Astrocyte (in vitro differentiated cells and primary cell): ENCODE measurements at regions not wholly inside any gene's neighbourhood (a gene's known extent, or its start where the extent isn't known, plus 50 kb on each side); places are given as distances from the start of the nearest gene placed in this dataset.
"Not testable (repeated sequence)": the region's sequence is repeated elsewhere in the genome, so short reads cannot be mapped to it uniquely, and the experiment has no call there.

Experiments
- DNase-seq: peaks from one replicate; pipeline ENCODE4 v3.0.0-alpha.2; 2010; ENCODE audit warnings: low read depth
- FAIRE-seq: peaks from 2 replicates; lab custom pipeline; 2011; peaks lifted over from hg19 to GRCh38; lab: Jason Lieb, UNC
- H2AFZ ChIP-seq: 2 replicates; pipeline ENCODE4 v1.6.0; 2012; ENCODE audit warnings: low read depth, low read length, inconsistent platforms
- H3K27ac ChIP-seq: 2 replicates; pipeline ENCODE4 v1.5.1; 2011; ENCODE audit warnings: low read depth, low read length, inconsistent platforms
- H3K27me3 ChIP-seq: 2 replicates; pipeline ENCODE4 v1.6.0; 2011; ENCODE audit warnings: low read length, inconsistent platforms; ENCODE audit not compliant: insufficient read depth
- H3K36me3 ChIP-seq: 2 replicates; pipeline ENCODE4 v1.5.1; 2011; ENCODE audit warnings: low read length, inconsistent platforms; ENCODE audit not compliant: insufficient read depth
- H3K4me1 ChIP-seq: 2 replicates; pipeline ENCODE4 v1.5.1; 2011; ENCODE audit warnings: low read length, inconsistent platforms; ENCODE audit not compliant: insufficient read depth
- H3K4me2 ChIP-seq: 2 replicates; pipeline ENCODE4 v1.6.0; 2012; ENCODE audit warnings: low read length, inconsistent platforms
- H3K4me3 ChIP-seq: 2 replicates; pipeline ENCODE4 v1.5.1; 2011; ENCODE audit warnings: low read depth, mild to moderate bottlenecking, low read length, inconsistent platforms; ENCODE audit not compliant: insufficient read depth
- H3K79me2 ChIP-seq: 2 replicates; pipeline ENCODE4 v1.6.0; 2012; ENCODE audit warnings: mild to moderate bottlenecking, low read length, inconsistent platforms; ENCODE audit not compliant: insufficient read depth
- H3K9ac ChIP-seq: 2 replicates; pipeline ENCODE4 v1.6.0; 2012; ENCODE audit warnings: mild to moderate bottlenecking, low read length, inconsistent platforms
- H3K9me3 ChIP-seq: 2 replicates; pipeline ENCODE4 v1.5.1; 2012; ENCODE audit warnings: low read depth, mild to moderate bottlenecking, low read length, inconsistent platforms; ENCODE audit not compliant: insufficient read depth
- H4K20me1 ChIP-seq: 2 replicates; pipeline ENCODE4 v1.6.0; 2012; ENCODE audit warnings: low read length, inconsistent platforms; ENCODE audit not compliant: insufficient read depth
- H3K27ac Mint-ChIP-seq: one replicate; pipeline ENCODE4 v1.8.0; 2021; ENCODE audit warnings: mild to moderate bottlenecking, mixed read lengths; ENCODE audit not compliant: unreplicated experiment
- H3K27me3 Mint-ChIP-seq: one replicate; pipeline ENCODE4 v1.8.0; 2021; ENCODE audit warnings: low read depth, mixed read lengths; ENCODE audit not compliant: unreplicated experiment
- H3K36me3 Mint-ChIP-seq: one replicate; pipeline ENCODE4 v1.8.0; 2021; ENCODE audit warnings: low read depth, mixed read lengths; ENCODE audit not compliant: unreplicated experiment
- H3K4me1 Mint-ChIP-seq: one replicate; pipeline ENCODE4 v1.8.0; 2021; ENCODE audit warnings: low read depth, mixed read lengths; ENCODE audit not compliant: unreplicated experiment
- H3K4me3 Mint-ChIP-seq: one replicate; pipeline ENCODE4 v1.8.0; 2021; ENCODE audit warnings: mild to moderate bottlenecking, moderate library complexity, mixed read lengths; ENCODE audit not compliant: unreplicated experiment
- H3K9me3 Mint-ChIP-seq: one replicate; pipeline ENCODE4 v1.8.0; 2021; ENCODE audit warnings: mild to moderate bottlenecking, mixed read lengths; ENCODE audit not compliant: unreplicated experiment

DNA sequence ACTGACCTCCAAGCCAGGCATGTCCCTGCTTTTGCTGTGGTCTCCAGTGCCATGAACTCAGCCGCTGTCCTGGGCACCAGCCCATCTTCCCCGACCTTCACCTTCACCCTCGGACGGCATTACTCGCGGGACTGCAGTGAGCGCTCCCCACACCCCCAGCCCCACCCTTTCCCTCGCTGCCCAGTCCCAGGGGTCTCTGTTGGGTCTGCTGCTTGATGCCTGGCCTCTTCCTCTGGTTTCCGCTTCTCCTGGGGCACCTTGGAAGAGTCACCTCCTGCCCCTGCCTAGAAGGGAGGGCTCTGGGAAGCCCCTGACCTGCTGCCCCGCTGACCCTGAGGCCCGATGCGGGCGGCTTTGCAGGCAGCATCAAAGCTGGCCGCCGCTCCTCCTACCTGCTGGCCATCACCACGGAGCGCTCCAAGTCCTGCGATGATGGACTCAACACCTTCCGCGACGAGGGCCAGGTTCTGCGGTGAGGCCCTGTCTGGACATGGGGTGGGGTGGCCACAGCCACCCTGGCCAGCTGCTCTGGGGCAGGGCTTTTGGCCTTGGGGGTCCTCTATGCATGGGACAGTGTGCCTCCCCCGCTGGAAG, 102.3 kb downstream of the ZNF267 start:
- H3K27ac ChIP-seq, DNase-seq, FAIRE-seq, H3K27me3 ChIP-seq, H3K79me2 ChIP-seq, H4K20me1 ChIP-seq, H3K4me1 ChIP-seq, H3K4me3 ChIP-seq, H3K4me1 Mint-ChIP-seq, H3K27me3 Mint-ChIP-seq, H3K9me3 ChIP-seq, H3K9ac ChIP-seq, H3K36me3 Mint-ChIP-seq, H3K4me2 ChIP-seq, H3K9me3 Mint-ChIP-seq, H3K36me3 ChIP-seq, H2AFZ ChIP-seq, H3K27ac Mint-ChIP-seq, H3K4me3 Mint-ChIP-seq: not testable (repeated sequence)

DNA sequence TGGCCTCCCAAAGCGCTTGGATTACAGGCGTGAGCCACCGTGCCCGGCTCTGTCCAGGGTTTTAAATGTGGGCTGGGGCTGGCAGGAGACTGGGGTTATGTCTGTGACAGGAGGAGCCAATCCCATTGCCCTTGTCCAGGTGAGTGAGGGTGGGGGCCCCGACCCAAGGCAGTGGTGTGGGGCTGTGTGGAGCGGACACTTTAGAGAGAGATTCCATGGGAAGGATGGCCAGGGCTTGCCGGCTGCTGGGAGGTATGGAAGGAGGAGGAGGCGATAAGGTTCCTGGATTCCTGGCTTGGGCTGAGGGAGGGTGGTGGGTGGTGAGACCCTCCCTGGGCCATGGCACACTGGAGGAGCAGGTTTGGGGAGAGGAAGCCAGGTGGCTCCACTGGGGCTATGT, 104.9 kb downstream of the ZNF267 start:
- not testable (repeated sequence) for H3K36me3 ChIP-seq, H2AFZ ChIP-seq, DNase-seq, H3K4me3 Mint-ChIP-seq, H3K27me3 Mint-ChIP-seq, H3K4me1 Mint-ChIP-seq, H3K79me2 ChIP-seq, H3K4me2 ChIP-seq, H3K9me3 ChIP-seq, H3K4me3 ChIP-seq, H3K36me3 Mint-ChIP-seq, H3K27ac Mint-ChIP-seq, H3K9ac ChIP-seq, H4K20me1 ChIP-seq, H3K27me3 ChIP-seq, H3K27ac ChIP-seq, FAIRE-seq, H3K9me3 Mint-ChIP-seq, H3K4me1 ChIP-seq

DNA sequence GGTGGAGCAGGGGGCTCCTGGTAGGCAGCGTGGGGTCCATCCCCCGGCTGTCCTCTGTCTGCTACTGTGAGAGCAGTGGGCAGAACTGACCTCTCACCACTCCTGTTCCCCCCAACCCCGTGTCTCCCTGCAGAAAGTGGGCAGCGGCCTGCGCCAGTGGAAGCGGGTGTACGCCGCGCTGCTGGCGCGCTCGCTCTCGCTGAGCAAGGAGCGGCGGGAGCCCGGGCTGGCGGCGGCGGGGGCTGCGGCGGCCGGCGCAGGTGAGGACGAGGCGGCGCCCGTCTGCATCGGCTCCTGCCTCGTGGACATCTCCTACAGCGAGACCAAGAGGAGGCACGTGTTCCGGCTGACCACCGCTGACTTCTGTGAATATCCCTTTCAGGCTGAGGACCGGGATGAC, 108.1 kb downstream of the ZNF267 start:
- H3K27ac Mint-ChIP-seq, H3K9me3 ChIP-seq, H3K9ac ChIP-seq, H3K9me3 Mint-ChIP-seq, H3K4me1 ChIP-seq, H3K4me1 Mint-ChIP-seq, H3K36me3 Mint-ChIP-seq, FAIRE-seq, H3K4me3 Mint-ChIP-seq, DNase-seq, H3K36me3 ChIP-seq, H3K4me2 ChIP-seq, H3K27me3 Mint-ChIP-seq, H3K27ac ChIP-seq, H4K20me1 ChIP-seq, H2AFZ ChIP-seq, H3K27me3 ChIP-seq, H3K79me2 ChIP-seq, H3K4me3 ChIP-seq: not testable (repeated sequence)

DNA sequence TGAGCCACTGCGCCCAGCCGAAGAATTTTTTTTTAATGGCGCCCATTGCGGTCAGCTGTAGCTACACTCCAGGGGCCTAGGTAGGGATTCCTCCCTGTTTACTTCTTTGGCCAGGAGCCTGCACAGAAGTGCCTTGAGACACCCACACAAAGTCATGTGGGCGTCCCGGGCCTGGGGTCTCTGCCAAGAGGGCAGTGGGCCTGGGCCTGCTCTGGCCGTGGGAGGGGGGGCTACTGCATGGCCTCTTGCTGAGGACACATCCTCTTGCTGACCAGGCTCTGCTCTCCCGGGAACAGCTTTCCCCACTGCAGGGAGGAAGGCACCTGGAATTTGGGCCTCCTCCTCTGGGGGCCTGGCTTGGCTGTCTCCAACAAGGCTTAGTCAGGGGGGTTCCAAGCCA, 109.4 kb downstream of the ZNF267 start:
- H3K27ac Mint-ChIP-seq, H3K36me3 Mint-ChIP-seq, H3K36me3 ChIP-seq, H3K9me3 Mint-ChIP-seq, H3K27me3 ChIP-seq, H3K4me2 ChIP-seq, H3K4me3 ChIP-seq, H3K4me1 ChIP-seq, FAIRE-seq, H3K27ac ChIP-seq, DNase-seq, H2AFZ ChIP-seq, H3K9ac ChIP-seq, H3K27me3 Mint-ChIP-seq, H3K9me3 ChIP-seq, H3K4me3 Mint-ChIP-seq, H3K4me1 Mint-ChIP-seq, H4K20me1 ChIP-seq, H3K79me2 ChIP-seq: not testable (repeated sequence)

DNA sequence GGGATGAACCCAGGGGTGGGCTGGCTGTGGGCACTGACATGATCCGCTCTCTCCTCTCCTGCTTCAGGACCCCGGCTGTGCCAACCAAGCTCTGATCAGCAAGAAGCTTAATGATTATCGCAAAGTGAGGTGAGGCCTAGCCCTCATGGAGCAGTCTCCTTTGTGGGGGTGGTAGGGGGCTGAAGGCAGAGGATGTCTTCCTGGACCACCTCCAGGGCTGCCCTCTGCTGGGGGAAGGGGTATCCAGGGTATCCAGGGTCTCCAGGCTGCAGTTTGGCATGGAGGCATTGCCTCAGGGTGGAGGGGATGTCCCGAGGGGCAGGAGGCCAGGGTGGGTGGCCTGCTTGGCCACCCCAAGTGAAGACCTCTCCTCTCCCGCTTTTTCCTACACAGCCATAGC, 110.1 kb downstream of the ZNF267 start:
- DNase-seq, H3K9me3 ChIP-seq, H4K20me1 ChIP-seq, H2AFZ ChIP-seq, H3K27ac Mint-ChIP-seq, H3K4me3 ChIP-seq, H3K4me2 ChIP-seq, H3K36me3 Mint-ChIP-seq, FAIRE-seq, H3K9ac ChIP-seq, H3K27ac ChIP-seq, H3K9me3 Mint-ChIP-seq, H3K36me3 ChIP-seq, H3K4me1 Mint-ChIP-seq, H3K27me3 ChIP-seq, H3K4me1 ChIP-seq, H3K27me3 Mint-ChIP-seq, H3K79me2 ChIP-seq, H3K4me3 Mint-ChIP-seq: not testable (repeated sequence)

DNA sequence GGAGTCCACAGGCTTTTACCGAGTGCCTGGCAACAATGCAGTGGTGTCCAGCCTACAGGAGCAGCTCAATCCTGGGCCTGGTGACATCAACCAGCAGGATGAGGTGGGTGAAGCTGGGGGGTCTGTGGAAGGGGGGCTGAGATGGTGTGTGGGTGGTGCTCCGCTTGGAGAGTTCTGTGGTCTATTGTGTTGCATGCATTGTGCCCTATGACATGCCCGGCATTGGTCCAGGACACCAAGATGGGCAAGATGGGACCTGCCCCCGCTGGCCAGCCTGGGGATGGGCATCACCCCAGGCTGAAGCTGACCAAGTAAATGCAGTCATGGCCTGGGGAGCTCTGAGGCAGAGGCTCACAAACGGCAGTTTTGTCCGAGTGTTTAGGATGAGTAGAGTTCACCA, 113.3 kb downstream of the ZNF267 start:
- not testable (repeated sequence) for FAIRE-seq, H4K20me1 ChIP-seq, H3K36me3 ChIP-seq, H3K27ac Mint-ChIP-seq, H3K4me3 Mint-ChIP-seq, H3K27ac ChIP-seq, H3K4me1 ChIP-seq, H3K36me3 Mint-ChIP-seq, DNase-seq, H3K79me2 ChIP-seq, H3K9ac ChIP-seq, H2AFZ ChIP-seq, H3K4me1 Mint-ChIP-seq, H3K27me3 Mint-ChIP-seq, H3K9me3 ChIP-seq, H3K4me3 ChIP-seq, H3K4me2 ChIP-seq, H3K27me3 ChIP-seq, H3K9me3 Mint-ChIP-seq
